HG03135 (cell line): ENCODE measurements at regions not wholly inside any gene's neighbourhood (a gene's known extent, or its start where the extent isn't known, plus 50 kb on each side); places are given as distances from the start of the nearest gene placed in this dataset.
A peak's percentile ranks its signal among the peaks of the same experiment; 100 is the strongest.

Experiments
- ATAC-seq: cut with Tn5 transposase; IDR thresholded peaks from one replicate; pipeline ENCODE4 v1.9.1; 2021; ENCODE audit warnings: mild to moderate bottlenecking, moderate library complexity; ENCODE audit not compliant: unreplicated experiment

GRCh38 chr4:98210281-98210680, 50.9 kb upstream of the RAP1GDS1 start:
- no peak for ATAC-seq

DNA sequence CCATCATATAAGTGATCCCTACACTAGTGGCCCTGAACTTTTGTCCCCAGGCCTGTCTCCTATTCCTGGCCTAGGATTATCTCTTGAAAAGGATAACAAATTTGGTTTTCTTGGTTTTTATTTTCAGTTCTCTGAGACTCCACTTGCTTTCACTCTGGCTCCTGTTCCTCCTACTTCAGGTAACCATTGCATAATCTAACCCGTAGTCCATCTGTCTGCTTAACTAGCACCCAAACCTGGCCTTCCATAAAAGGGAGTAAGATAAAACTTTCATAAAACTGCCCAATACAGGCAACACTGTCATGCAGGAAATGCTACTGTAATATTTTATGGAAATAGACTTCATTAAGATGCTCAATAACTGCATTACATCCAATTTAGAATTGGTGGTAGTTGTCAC, 52.1 kb upstream of the RAP1GDS1 start:
- ATAC-seq: no peak

GRCh38 chr4:98204236-98204553, 57.0 kb upstream of the RAP1GDS1 start:
- peak; percentile 68 for ATAC-seq

DNA sequence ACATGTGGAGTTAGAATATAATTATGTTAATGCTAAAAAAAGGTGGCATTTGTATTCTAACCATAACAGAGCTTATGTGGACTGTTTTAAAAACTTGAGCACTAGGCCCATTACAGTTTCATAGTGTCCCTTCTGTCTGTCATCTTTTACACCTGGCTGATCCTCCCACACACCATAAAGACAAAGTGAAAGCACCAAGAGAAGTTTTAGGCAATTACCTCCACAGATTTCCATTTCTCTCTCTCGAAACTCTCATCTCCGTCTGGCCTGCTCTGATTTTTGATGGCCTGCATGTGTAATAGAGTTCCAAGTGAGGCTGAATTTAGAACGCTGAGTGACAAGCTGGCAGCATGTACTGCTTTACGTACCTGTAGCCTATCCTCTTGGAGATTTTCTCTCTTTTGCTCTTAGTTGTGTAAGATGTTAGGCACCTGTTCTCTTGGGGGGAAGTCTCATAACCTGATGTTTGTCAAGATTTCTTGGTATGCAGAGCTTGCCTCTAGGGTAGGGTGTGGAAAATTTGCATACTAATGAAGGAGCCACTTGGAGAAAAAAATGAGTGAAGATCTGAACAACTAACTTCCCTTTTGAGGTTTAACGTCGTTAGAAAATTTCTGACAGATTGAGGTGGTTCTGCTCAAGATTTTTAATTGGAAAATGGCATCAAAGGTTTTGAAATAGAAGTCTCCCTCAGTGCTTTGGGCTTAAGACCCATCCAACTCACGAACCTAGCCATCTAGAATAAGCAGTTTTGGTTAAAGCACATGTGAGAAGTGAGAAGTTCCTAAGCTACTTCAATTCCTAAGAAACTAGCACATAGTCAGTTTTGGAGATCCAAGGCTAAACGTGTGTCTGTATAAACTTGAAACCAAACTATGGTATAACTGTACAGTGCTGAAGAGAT, 57.6 kb upstream of the RAP1GDS1 start:
- ATAC-seq: peak; percentile 70

DNA sequence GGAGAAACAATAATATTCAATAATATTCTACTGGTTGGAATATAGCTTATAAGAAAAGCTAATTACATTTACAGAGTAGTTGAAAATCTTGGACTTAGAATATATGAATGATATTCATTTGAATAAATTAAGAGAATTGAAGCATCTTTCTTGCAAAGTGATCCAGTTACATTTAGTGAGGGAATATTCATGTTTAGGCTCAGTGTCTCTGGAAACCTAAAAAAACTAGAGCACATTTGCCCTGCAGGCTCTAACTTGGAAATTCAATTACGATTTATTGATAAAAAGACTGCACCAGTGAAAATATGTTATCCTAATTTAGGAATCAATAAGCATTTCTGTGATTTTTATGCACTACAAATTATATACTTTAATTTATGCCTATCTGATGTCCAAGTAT, 58.3 kb upstream of the RAP1GDS1 start:
- ATAC-seq: no peak

DNA sequence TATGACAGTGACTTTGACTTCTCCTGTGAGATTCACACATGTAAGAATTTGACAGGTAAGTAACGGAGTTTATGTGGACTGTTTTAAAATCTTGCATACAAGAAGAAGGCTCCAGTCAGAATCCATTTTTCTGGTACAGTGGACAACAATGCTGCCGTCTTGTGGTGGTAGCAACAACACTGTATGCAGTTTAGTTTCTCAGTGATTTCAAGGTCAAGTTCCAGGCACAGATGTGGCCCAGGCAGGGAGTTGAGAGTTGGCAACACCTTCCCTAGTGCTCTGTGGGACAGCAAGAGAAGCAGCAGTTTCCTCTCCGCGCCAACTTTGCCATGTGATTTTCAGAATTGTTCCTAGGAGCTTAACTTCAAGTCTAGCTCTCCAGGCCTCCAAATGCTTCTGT, 56.0 kb upstream of the STPG2 start:
- ATAC-seq: no peak

GRCh38 chr4:98195005-98195404, 51.7 kb upstream of the STPG2 start:
- no peak for ATAC-seq

DNA sequence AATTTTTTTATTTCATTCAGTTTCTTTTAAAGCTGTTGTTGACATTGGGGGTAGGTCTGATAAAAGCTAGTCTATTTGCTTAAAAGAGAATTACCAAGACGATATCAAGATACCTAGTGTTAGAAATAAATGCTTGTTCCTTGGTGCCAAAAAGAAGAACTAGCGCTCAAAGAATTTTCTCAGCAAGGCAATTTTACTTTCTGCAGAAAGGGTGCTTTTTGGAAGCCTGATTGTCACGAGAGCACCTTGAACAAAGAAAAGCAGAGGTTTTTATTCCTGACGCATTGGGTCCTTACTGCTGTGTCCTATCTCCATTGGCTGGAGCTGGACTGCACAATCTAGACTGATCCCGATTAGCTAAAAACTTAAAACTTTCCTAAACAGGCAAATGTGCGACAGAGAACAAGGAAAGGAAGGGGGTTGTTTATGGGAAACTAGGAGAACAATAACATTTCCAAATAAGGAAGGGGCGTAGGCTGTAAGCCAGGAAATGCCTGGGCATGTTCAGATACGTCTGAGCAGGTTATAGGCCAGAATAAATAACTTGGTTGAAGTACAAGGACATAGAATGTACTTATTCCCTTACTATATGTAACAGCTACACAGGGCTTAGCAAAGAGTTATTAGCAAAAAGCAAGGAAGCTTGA, 50.3 kb upstream of the STPG2 start:
- no peak for ATAC-seq
